Mesenchymal stem cell (in vitro differentiated cells and primary cell): ENCODE measurements at regions not wholly inside any gene's neighbourhood (a gene's known extent, or its start where the extent isn't known, plus 50 kb on each side); places are given as distances from the start of the nearest gene placed in this dataset.

Source experiments
- DNase-seq: peaks from one replicate; pipeline ENCODE4 v3.0.0-alpha.2; 2013
- H2AFZ ChIP-seq: one replicate; pipeline ENCODE4 v1.6.1; 2013; ENCODE audit warnings: low read depth, mild to moderate bottlenecking, control low read depth, inconsistent platforms, low read length, moderate library complexity
- H2AK5ac ChIP-seq: 2 replicates; pipeline ENCODE4 v1.6.1; 2013; ENCODE audit warnings: low read length, moderate library complexity, mild to moderate bottlenecking, inconsistent platforms; ENCODE audit not compliant: severe bottlenecking
- H2BK120ac ChIP-seq: one replicate; pipeline ENCODE4 v1.6.1; 2013; ENCODE audit warnings: low read depth, mild to moderate bottlenecking, inconsistent platforms, low read length, moderate library complexity
- H2BK12ac ChIP-seq, 2 experiments: one replicate each; pipeline ENCODE4 v1.6.1; 2013; ENCODE audit warnings: inconsistent platforms in 2 of 2, low read length in 2 of 2, mild to moderate bottlenecking in 2 of 2, moderate library complexity in 2 of 2, control low read depth in 1 of 2
- H2BK15ac ChIP-seq: one replicate; pipeline ENCODE4 v1.6.1; 2013; ENCODE audit warnings: mild to moderate bottlenecking, low read depth, inconsistent platforms; ENCODE audit not compliant: poor library complexity, severe bottlenecking
- H2BK5ac ChIP-seq: 2 replicates; pipeline ENCODE4 v1.6.1; 2013; ENCODE audit warnings: low read depth, mild to moderate bottlenecking, low read length, control low read depth, inconsistent platforms; ENCODE audit not compliant: poor library complexity, severe bottlenecking
- H3K14ac ChIP-seq, 2 experiments: one replicate each; pipeline ENCODE4 v1.6.1; 2013; ENCODE audit warnings: inconsistent platforms in 2 of 2, low read length in 2 of 2, control low read depth in 1 of 2, mild to moderate bottlenecking in 1 of 2, moderate library complexity in 1 of 2
- H3K18ac ChIP-seq, 2 experiments: one replicate each; pipeline ENCODE4 v1.6.1; 2013; ENCODE audit warnings: inconsistent platforms in 2 of 2, low read length in 2 of 2, control low read depth in 1 of 2, low read depth in 1 of 2, mild to moderate bottlenecking in 1 of 2
- H3K23ac ChIP-seq, 2 experiments: one replicate each; pipeline ENCODE4 v1.6.1; 2013; ENCODE audit warnings: inconsistent platforms in 2 of 2, low read length in 2 of 2, mild to moderate bottlenecking in 2 of 2, moderate library complexity in 2 of 2, control low read depth in 1 of 2
- H3K27ac ChIP-seq: 2 replicates; pipeline ENCODE4 v1.5.1; 2013; ENCODE audit warnings: mild to moderate bottlenecking, moderate library complexity, low read length, control low read depth, inconsistent platforms; ENCODE audit not compliant: poor library complexity, severe bottlenecking
- H3K27me3 ChIP-seq, 2 experiments: 2 replicates each; pipeline versions ENCODE4 v1.6.1 to v1.7.0; 2013; ENCODE audit warnings: low read length in 2 of 2, mild to moderate bottlenecking in 2 of 2, moderate library complexity in 2 of 2, control low read depth in 1 of 2, inconsistent platforms in 1 of 2; ENCODE audit not compliant: control insufficient read depth in 1 of 2, insufficient read depth in 1 of 2
- H3K36me3 ChIP-seq, 2 experiments: 2 replicates each; pipeline versions ENCODE4 v1.6.1 to v1.7.0; 2013; ENCODE audit warnings: low read length in 2 of 2, control low read depth in 1 of 2, inconsistent platforms in 1 of 2, low read depth in 1 of 2, mild to moderate bottlenecking in 1 of 2; ENCODE audit not compliant: insufficient read depth in 2 of 2, control insufficient read depth in 1 of 2
- H3K4ac ChIP-seq, 2 experiments: one replicate each; pipeline ENCODE4 v1.6.1; 2013; ENCODE audit warnings: inconsistent platforms in 2 of 2, low read length in 2 of 2, mild to moderate bottlenecking in 2 of 2, moderate library complexity in 2 of 2, control low read depth in 1 of 2, low read depth in 1 of 2
- H3K4me1 ChIP-seq: 2 replicates; pipeline ENCODE4 v1.6.1; 2013; ENCODE audit warnings: low read depth, low read length, control low read depth; ENCODE audit not compliant: control insufficient read depth, insufficient read depth
- H3K4me2 ChIP-seq: 2 replicates; pipeline ENCODE4 v1.6.1; 2013; ENCODE audit warnings: low read length, mild to moderate bottlenecking, inconsistent platforms; ENCODE audit not compliant: poor library complexity, severe bottlenecking
- H3K4me3 ChIP-seq, 2 experiments: 2 replicates each; pipeline versions ENCODE4 v1.5.1 to v1.7.0; 2013; ENCODE audit warnings: low read length in 2 of 2, mild to moderate bottlenecking in 2 of 2, control low read depth in 1 of 2, low read depth in 1 of 2; ENCODE audit not compliant: insufficient read depth in 1 of 2
- H3K79me1 ChIP-seq: replicated peaks from 2 replicates; pipeline ENCODE4 v1.6.1; 2013; ENCODE audit warnings: mild to moderate bottlenecking, control low read depth, low read length, inconsistent platforms; ENCODE audit not compliant: poor library complexity, severe bottlenecking
- H3K9ac ChIP-seq: 2 replicates; pipeline ENCODE4 v1.7.0; 2013; ENCODE audit warnings: mild to moderate bottlenecking, low read length, moderate library complexity
- H3K9me3 ChIP-seq: 2 replicates; pipeline ENCODE4 v1.7.0; 2013; ENCODE audit warnings: mild to moderate bottlenecking, low read length; ENCODE audit not compliant: control insufficient read depth
- H4K8ac ChIP-seq: one replicate; pipeline ENCODE4 v1.6.1; 2013; ENCODE audit warnings: inconsistent platforms, mild to moderate bottlenecking, low read length, moderate library complexity
- H4K91ac ChIP-seq: one replicate; pipeline ENCODE4 v1.6.1; 2013; ENCODE audit warnings: mild to moderate bottlenecking, low read length, inconsistent platforms
- WGBS: methylation state at CpG from one replicate; pipeline ENCODE4 v1.1.7; 2013; ENCODE audit warnings: mixed read lengths; 5-methylcytosine and 5-hydroxymethylcytosine counted together

- DNase-seq: no peak
- Histone ChIP-seq H4K91ac (no peak overlapping the region), H3K4me1 (peaks cover 20% of the 10 kb centered on the region), H3K23ac (no peak overlapping the region), H3K9ac (no peak overlapping the region), H2BK120ac (no peak overlapping the region), H3K79me1 (no peaks in the 10 kb centered on the region), H3K36me3 (no peaks in the 10 kb centered on the region), H3K27ac (no peak overlapping the region), H2BK15ac (no peak overlapping the region), H2BK5ac (no peak overlapping the region), H4K8ac (no peak overlapping the region), H3K4me2 (no peak overlapping the region), H2BK12ac (no peak overlapping the region), H3K27me3 (no peaks in the 10 kb centered on the region), H3K4me3 (no peak overlapping the region), H3K18ac (no peak overlapping the region), H3K4ac (no peak overlapping the region), H3K14ac (no peak overlapping the region), H2AK5ac (no peak overlapping the region), H2AFZ (no peak overlapping the region), H3K9me3 (no peaks in the 10 kb centered on the region)
- WGBS: 78% methylated on average over 1 of the region's 1 CpG
These were observed 218.6 kb downstream of the MTHFS start for GRCh38 chr15:79678032-79678701.

GRCh38 chr15:79680720-79681119, 216.1 kb downstream of the MTHFS start:
- WGBS: 49% methylated on average over 5 of the region's 5 CpGs

GRCh38 chr15:79682285-79682684, 214.5 kb downstream of the MTHFS start:
- Histone ChIP-seq H3K4me3 (peak overlapping the region in 1 of 2 experiments; percentile 69), H3K27me3 (no peaks in the 10 kb centered on the region), H3K79me1 (no peaks in the 10 kb centered on the region), H3K14ac (no peak overlapping the region), H2AK5ac (no peak overlapping the region), H2BK12ac (no peak overlapping the region), H2BK5ac (no peak overlapping the region), H3K27ac (peak overlapping the region; percentile 83), H3K36me3 (no peaks in the 10 kb centered on the region), H3K18ac (no peak overlapping the region), H4K91ac (no peak overlapping the region), H2AFZ (no peak overlapping the region), H3K9ac (peak overlapping the region; percentile 84), H3K9me3 (no peaks in the 10 kb centered on the region), H4K8ac (no peak overlapping the region), H2BK120ac (no peak overlapping the region), H3K23ac (no peak overlapping the region), H2BK15ac (no peak overlapping the region), H3K4ac (no peak overlapping the region), H3K4me1 (peaks cover 15% of the 10 kb centered on the region), H3K4me2 (no peak overlapping the region)
- DNase-seq: peak; percentile 6
- 49% methylated on average over 3 of the region's 3 CpGs for WGBS

More at GRCh38 chr15:79680720-79681119, 216.1 kb downstream of the MTHFS start:
- no peak overlapping the region for H2BK15ac ChIP-seq
- no peak overlapping the region for H3K14ac ChIP-seq
- no peak overlapping the region for H4K91ac ChIP-seq
- H3K9ac ChIP-seq: no peak overlapping the region
- no peak overlapping the region for H2BK120ac ChIP-seq
- no peak overlapping the region for H4K8ac ChIP-seq
- H3K18ac ChIP-seq: no peak overlapping the region
- no peaks in the 10 kb centered on the region for H3K27me3 ChIP-seq
- no peak overlapping the region for H2BK12ac ChIP-seq
- no peak overlapping the region for H2AK5ac ChIP-seq
- no peak overlapping the region for H2BK5ac ChIP-seq
- H2AFZ ChIP-seq: no peak overlapping the region
- H3K4me2 ChIP-seq: no peak overlapping the region
- peaks cover 15% of the 10 kb centered on the region for H3K4me1 ChIP-seq
- H3K36me3 ChIP-seq: no peaks in the 10 kb centered on the region
- H3K27ac ChIP-seq: peak overlapping the region; percentile 17
- no peak overlapping the region for H3K4me3 ChIP-seq
- no peaks in the 10 kb centered on the region for H3K9me3 ChIP-seq
- H3K23ac ChIP-seq: no peak overlapping the region
- no peak overlapping the region for H3K4ac ChIP-seq
- peak; percentile 62 for DNase-seq
- no peaks in the 10 kb centered on the region for H3K79me1 ChIP-seq

GRCh38 chr15:79682851-79683288, 213.9 kb downstream of the MTHFS start:
- H3K18ac ChIP-seq: no peak overlapping the region
- H3K4me3 ChIP-seq: peak overlapping the region in 1 of 2 experiments; percentile 69
- peaks cover 15% of the 10 kb centered on the region for H3K4me1 ChIP-seq
- peak overlapping the region; percentile 84 for H3K9ac ChIP-seq
- H3K9me3 ChIP-seq: no peaks in the 10 kb centered on the region
- H3K27ac ChIP-seq: peak overlapping the region; percentile 83
- no peak overlapping the region for H4K91ac ChIP-seq
- H3K79me1 ChIP-seq: no peaks in the 10 kb centered on the region
- no peak overlapping the region for H3K14ac ChIP-seq
- H2AK5ac ChIP-seq: no peak overlapping the region
- H2BK15ac ChIP-seq: no peak overlapping the region
- H2BK5ac ChIP-seq: no peak overlapping the region
- no peak overlapping the region for H2AFZ ChIP-seq
- DNase-seq: no peak
- H3K27me3 ChIP-seq: no peaks in the 10 kb centered on the region
- WGBS: 94% methylated on average over 4 of the region's 4 CpGs
- H3K4ac ChIP-seq: no peak overlapping the region
- H2BK120ac ChIP-seq: no peak overlapping the region
- no peak overlapping the region for H2BK12ac ChIP-seq
- no peak overlapping the region for H3K4me2 ChIP-seq
- no peak overlapping the region for H3K23ac ChIP-seq
- H4K8ac ChIP-seq: no peak overlapping the region
- H3K36me3 ChIP-seq: no peaks in the 10 kb centered on the region
